Right lobe of liver (tissue), 6 donors: ENCODE measurements at regions not wholly inside any gene's neighbourhood (a gene's known extent, or its start where the extent isn't known, plus 50 kb on each side); places are given as distances from the start of the nearest gene placed in this dataset.

Experiments
- ATAC-seq, 4 donors: fragments of 200-7000 bp; cut with Tn5 transposase; one replicate each; pipeline ENCODE4 v1.9.1; 2020; ENCODE audit warnings: mild to moderate bottlenecking in 4 of 4, moderate library complexity in 4 of 4
- DNase-seq, 3 donors: peaks; one replicate each; pipeline ENCODE4 v3.0.0-alpha.2; 2020
- H3K27ac ChIP-seq, 3 donors: fragments of 200-600 bp; one replicate each; pipeline ENCODE4 v1.8.0; 2022
- H3K27me3 ChIP-seq, 2 donors: fragments of 200-600 bp; one replicate each; pipeline ENCODE4 v1.8.0; 2022
- H3K36me3 ChIP-seq, 4 donors: fragments of 200-600 bp; sonication (generic) in 1 of 4; one replicate each; pipeline versions ENCODE4 v1.5.1 to v1.8.0; 2017 to 2022; ENCODE audit warnings: control low read depth in 1 of 4
- H3K4me1 ChIP-seq, 4 donors: fragments of 200-600 bp; sonication (generic) in 1 of 4; one replicate each; pipeline versions ENCODE4 v1.5.1 to v1.8.0; 2017 to 2022; ENCODE audit warnings: control low read depth in 1 of 4
- H3K4me3 ChIP-seq, 3 donors: fragments of 200-600 bp; one replicate each; pipeline ENCODE4 v1.8.0; 2022
- H3K9me3 ChIP-seq, 4 donors: fragments of 200-600 bp; sonication (generic) in 1 of 4; one replicate each; pipeline versions ENCODE4 v1.5.1 to v1.8.0; 2017 to 2022; ENCODE audit warnings: control low read depth in 1 of 4
- POLR2A ChIP-seq: fragments of 450-650 bp; IDR thresholded peaks from one replicate; pipeline ENCODE4 v1.6.1; 2017; ENCODE audit warnings: antibody characterized with exemption, mild to moderate bottlenecking
- whole genome bisulfite sequencing: methylation state at CpG from one replicate; pipeline ENCODE4 v1.1.6; 2018; ENCODE audit warnings: low coverage, low lambda C conversion rate; ENCODE audit not compliant: insufficient coverage; ENCODE audit errors: missing lambda C conversion rate; 5-methylcytosine and 5-hydroxymethylcytosine counted together
- intact Hi-C, 2 donors: fragments of 100-400 bp; cut with DNase I; formaldehyde crosslinking; loops; one replicate each; pipeline versions ENCODE4 v1.11.2 to v1.14.1; 2022
- TF ChIP-seq, protein P1 (sequence below), 4 donors: fragments of 200-600 bp in 3 of 4; fragments of 450-650 bp in 1 of 4; IDR thresholded peaks; one replicate each; pipeline versions ENCODE4 v1.5.1 to v1.8.0; 2016 to 2022; ENCODE audit warnings: antibody characterized with exemption in 4 of 4, mild to moderate bottlenecking in 2 of 4
- donor health status: DM: no; HTN: yes; CAD: no.
- donor health status: DM: no; HTN: no; CAD: no.
- donor health status: DM: no; HTN: no; CAD: no.
- donor health status: DM: no; HTN: yes; CAD: no.
- donor health status: DM: no; HTN: yes; CAD: no.

DNA sequence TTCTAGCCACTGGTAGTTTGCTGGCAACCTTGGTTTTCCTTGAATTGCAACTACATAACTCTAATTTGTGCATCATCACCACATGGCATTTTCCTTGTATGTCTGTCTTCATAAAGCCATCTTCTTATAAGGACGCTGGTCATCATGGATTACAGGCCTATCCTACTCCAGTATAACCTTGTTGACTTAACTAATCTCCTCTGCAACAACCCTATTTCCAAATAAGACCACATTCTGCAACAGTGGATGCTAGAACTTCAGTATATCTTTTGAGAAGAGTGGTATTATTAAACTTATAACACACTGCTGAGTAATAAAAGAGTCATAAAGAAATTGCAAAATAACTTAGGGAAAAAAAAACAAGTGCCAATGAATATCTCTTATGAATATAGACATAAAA is 511.8 kb upstream of the FOXG1 start:
- peaks cover 0 to 7% (median 0%) of the 10 kb centered on the region in 4 donors for H3K4me1 ChIP-seq
- H3K4me3 ChIP-seq: no peak overlapping the region
- no peaks in the 10 kb centered on the region for H3K36me3 ChIP-seq
- no peaks in the 10 kb centered on the region for H3K27me3 ChIP-seq
- DNase-seq: no peak
- TF ChIP-seq, protein P1, sequence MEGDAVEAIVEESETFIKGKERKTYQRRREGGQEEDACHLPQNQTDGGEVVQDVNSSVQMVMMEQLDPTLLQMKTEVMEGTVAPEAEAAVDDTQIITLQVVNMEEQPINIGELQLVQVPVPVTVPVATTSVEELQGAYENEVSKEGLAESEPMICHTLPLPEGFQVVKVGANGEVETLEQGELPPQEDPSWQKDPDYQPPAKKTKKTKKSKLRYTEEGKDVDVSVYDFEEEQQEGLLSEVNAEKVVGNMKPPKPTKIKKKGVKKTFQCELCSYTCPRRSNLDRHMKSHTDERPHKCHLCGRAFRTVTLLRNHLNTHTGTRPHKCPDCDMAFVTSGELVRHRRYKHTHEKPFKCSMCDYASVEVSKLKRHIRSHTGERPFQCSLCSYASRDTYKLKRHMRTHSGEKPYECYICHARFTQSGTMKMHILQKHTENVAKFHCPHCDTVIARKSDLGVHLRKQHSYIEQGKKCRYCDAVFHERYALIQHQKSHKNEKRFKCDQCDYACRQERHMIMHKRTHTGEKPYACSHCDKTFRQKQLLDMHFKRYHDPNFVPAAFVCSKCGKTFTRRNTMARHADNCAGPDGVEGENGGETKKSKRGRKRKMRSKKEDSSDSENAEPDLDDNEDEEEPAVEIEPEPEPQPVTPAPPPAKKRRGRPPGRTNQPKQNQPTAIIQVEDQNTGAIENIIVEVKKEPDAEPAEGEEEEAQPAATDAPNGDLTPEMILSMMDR (IDR thresholded peaks at IDR 0.05): no peak
- TF ChIP-seq POLR2A: no peak
- intact Hi-C loops: no loop called here
- H3K9me3 ChIP-seq: no peaks in the 10 kb centered on the region
- 82% methylated on average over 1 of the region's 1 CpG for WGBS
- ATAC-seq: no peak
- no peak overlapping the region for H3K27ac ChIP-seq

DNA sequence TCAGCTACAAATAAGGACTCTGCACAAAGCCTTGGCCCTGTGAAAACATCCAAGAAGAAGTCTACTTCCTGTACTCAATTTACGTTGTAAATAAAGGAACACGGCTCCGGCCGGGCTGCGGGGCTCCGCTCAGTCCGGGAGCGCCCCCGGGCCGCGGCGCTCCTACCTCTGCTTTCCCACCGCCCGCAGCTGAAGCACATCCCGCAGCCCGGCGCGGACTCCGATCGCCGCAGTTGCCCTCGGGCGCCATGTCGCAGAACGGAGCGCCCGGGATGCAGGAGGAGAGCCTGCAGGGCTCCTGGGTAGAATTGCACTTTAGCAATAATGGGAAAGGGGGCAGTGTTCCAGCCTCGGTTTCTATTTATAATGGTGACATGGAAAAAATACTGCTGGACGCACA is 502.3 kb upstream of the FOXG1 start:
- DNase-seq (peak in 1 of 3 donors; percentile 45), ATAC-seq (peak in 2 of 4 donors; percentile 31 to 40)
- Histone ChIP-seq H3K27me3 (no peaks in the 10 kb centered on the region), H3K4me1 (no peaks in the 10 kb centered on the region), H3K9me3 (no peaks in the 10 kb centered on the region), H3K4me3 (no peak overlapping the region), H3K27ac (no peak overlapping the region), H3K36me3 (no peaks in the 10 kb centered on the region)
- 76% methylated on average over 6 of the region's 29 CpGs for WGBS
- TF ChIP-seq, protein P1 (IDR thresholded peaks at IDR 0.05): no peak
- no peak for TF ChIP-seq POLR2A
- intact Hi-C loops: no loop called here

DNA sequence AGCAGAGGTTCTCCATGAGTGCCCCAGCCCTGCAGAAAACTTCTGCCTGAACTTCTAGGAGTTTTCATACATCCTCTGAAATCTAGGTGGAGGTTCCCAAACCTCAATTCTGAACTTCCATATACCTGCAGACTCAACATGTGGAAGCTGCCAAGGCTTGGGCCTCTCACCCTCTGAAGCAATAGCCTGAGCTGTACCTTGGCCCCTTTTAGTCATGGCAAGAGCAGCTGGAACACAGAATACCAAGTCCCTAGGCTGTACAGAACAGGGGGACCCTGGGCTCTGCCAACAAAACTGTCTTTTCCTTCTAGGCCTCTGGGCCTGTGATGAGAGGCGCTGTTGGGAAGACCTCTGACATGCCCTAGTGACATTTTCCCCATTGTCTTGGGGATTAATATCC is 494.3 kb upstream of the FOXG1 start:
- H3K27ac ChIP-seq: no peak overlapping the region
- H3K9me3 ChIP-seq: no peaks in the 10 kb centered on the region
- H3K27me3 ChIP-seq: no peaks in the 10 kb centered on the region
- no peaks in the 10 kb centered on the region for H3K36me3 ChIP-seq
- ATAC-seq (peak; percentile 57 to 92 (median 77)), DNase-seq (peak in 1 of 3 donors; percentile 63)
- H3K4me1 ChIP-seq: peaks cover 0 to 6% (median 0%) of the 10 kb centered on the region in 4 donors
- 88% methylated on average over 1 of the region's 1 CpG for WGBS
- no peak overlapping the region for H3K4me3 ChIP-seq
- intact Hi-C loops: no loop called here
- TF ChIP-seq POLR2A: no peak
- TF ChIP-seq, protein P1 (IDR thresholded peaks at IDR 0.05): no peak

DNA sequence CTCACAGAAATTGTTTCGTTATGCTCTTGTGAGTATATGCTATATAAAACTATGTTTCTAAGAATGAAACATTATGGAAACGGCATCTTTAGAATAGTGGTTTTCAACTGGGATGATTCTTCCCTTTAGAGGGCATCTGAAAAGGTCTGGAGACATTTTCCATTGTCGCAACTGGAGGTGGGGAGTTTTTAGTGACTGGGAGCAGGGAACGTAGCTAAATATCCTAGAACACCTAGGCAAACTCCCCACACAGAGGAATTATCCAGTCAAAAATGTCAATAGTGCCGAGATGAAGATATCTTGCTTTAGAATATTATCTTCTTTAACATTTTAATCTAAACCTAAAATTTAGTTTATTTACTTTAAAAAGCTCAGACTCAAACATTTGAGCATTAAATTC is 486.1 kb upstream of the FOXG1 start:
- ATAC-seq: peak; percentile 79 to 89 (median 82)
- Histone ChIP-seq H3K9me3 (no peaks in the 10 kb centered on the region), H3K27ac (peak overlapping the region; percentile 59 to 81 (median 73)), H3K4me3 (peak overlapping the region; percentile 17 to 41 (median 32)), H3K36me3 (no peaks in the 10 kb centered on the region), H3K4me1 (peaks cover 0 to 5% (median 0%) of the 10 kb centered on the region in 4 donors), H3K27me3 (no peaks in the 10 kb centered on the region)
- DNase-seq: no peak
- intact Hi-C loops: no loop called here
- TF ChIP-seq POLR2A: no peak
- TF ChIP-seq, protein P1 (IDR thresholded peaks at IDR 0.05): no peak
- WGBS: 28% methylated on average over 5 of the region's 5 CpGs
